PC-3 (cell line): ENCODE measurements at regions not wholly inside any gene's neighbourhood (a gene's known extent, or its start where the extent isn't known, plus 50 kb on each side); places are given as distances from the start of the nearest gene placed in this dataset.

ENCODE experiments used
- CTCF ChIP-seq: fragments of 300-600 bp; sonication (generic); conservative IDR thresholded peaks from 2 replicates; pipeline ENCODE4 v1.5.1; 2017; ENCODE audit warnings: antibody characterized with exemption, low read depth, mild to moderate bottlenecking, low read length
- EZH2 ChIP-seq: fragments of 300-600 bp; sonication (generic); IDR thresholded peaks from one replicate; pipeline ENCODE4 v1.6.1; 2017; ENCODE audit warnings: antibody characterized with exemption, mild to moderate bottlenecking, low read length; ENCODE audit not compliant: unreplicated experiment
- EZH2phosphoT487 ChIP-seq: fragments of 300-600 bp; sonication (generic); IDR thresholded peaks from 2 replicates; pipeline ENCODE4 v1.6.1; 2018; ENCODE audit warnings: mild to moderate bottlenecking, antibody characterized with exemption, low read length, borderline replicate concordance

DNA sequence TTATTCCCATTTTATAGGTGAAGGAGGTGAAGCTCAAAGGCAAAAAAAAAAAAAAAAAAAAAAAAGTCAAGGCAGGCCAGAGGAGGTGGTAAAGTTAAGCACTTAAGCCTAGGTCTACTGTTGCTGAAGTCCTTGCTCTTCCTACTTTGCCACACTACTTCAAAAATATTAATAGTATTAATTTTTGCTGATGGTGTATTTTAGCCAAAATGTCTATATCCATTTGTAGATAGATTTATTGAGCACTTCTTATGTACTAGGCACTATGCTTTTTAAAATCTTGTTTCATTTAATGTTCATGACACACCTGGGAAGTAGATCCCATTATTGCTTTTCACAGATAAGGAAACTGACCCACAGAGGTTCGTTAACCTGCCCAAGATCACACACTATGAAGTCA, 247.1 kb upstream of the P2RY1 start:
- TF ChIP-seq CTCF: no peak
- no peak for TF ChIP-seq EZH2
- TF ChIP-seq EZH2phosphoT487: no peak
